Astrocyte (in vitro differentiated cells and primary cell): ENCODE measurements at regions not wholly inside any gene's neighbourhood (a gene's known extent, or its start where the extent isn't known, plus 50 kb on each side); places are given as distances from the start of the nearest gene placed in this dataset.

Experiments used
- DNase-seq: peaks from one replicate; pipeline ENCODE4 v3.0.0-alpha.2; 2010; ENCODE audit warnings: low read depth
- FAIRE-seq: peaks from 2 replicates; lab custom pipeline; 2011; peaks lifted over from hg19 to GRCh38; lab: Jason Lieb, UNC
- H2AFZ ChIP-seq: 2 replicates; pipeline ENCODE4 v1.6.0; 2012; ENCODE audit warnings: low read depth, low read length, inconsistent platforms
- H3K27ac ChIP-seq: 2 replicates; pipeline ENCODE4 v1.5.1; 2011; ENCODE audit warnings: low read depth, low read length, inconsistent platforms
- H3K27me3 ChIP-seq: 2 replicates; pipeline ENCODE4 v1.6.0; 2011; ENCODE audit warnings: low read length, inconsistent platforms; ENCODE audit not compliant: insufficient read depth
- H3K36me3 ChIP-seq: 2 replicates; pipeline ENCODE4 v1.5.1; 2011; ENCODE audit warnings: low read length, inconsistent platforms; ENCODE audit not compliant: insufficient read depth
- H3K4me1 ChIP-seq: 2 replicates; pipeline ENCODE4 v1.5.1; 2011; ENCODE audit warnings: low read length, inconsistent platforms; ENCODE audit not compliant: insufficient read depth
- H3K4me2 ChIP-seq: 2 replicates; pipeline ENCODE4 v1.6.0; 2012; ENCODE audit warnings: low read length, inconsistent platforms
- H3K4me3 ChIP-seq: 2 replicates; pipeline ENCODE4 v1.5.1; 2011; ENCODE audit warnings: low read depth, mild to moderate bottlenecking, low read length, inconsistent platforms; ENCODE audit not compliant: insufficient read depth
- H3K79me2 ChIP-seq: 2 replicates; pipeline ENCODE4 v1.6.0; 2012; ENCODE audit warnings: mild to moderate bottlenecking, low read length, inconsistent platforms; ENCODE audit not compliant: insufficient read depth
- H3K9ac ChIP-seq: 2 replicates; pipeline ENCODE4 v1.6.0; 2012; ENCODE audit warnings: mild to moderate bottlenecking, low read length, inconsistent platforms
- H3K9me3 ChIP-seq: 2 replicates; pipeline ENCODE4 v1.5.1; 2012; ENCODE audit warnings: low read depth, mild to moderate bottlenecking, low read length, inconsistent platforms; ENCODE audit not compliant: insufficient read depth
- H4K20me1 ChIP-seq: 2 replicates; pipeline ENCODE4 v1.6.0; 2012; ENCODE audit warnings: low read length, inconsistent platforms; ENCODE audit not compliant: insufficient read depth
- H3K27ac Mint-ChIP-seq: one replicate; pipeline ENCODE4 v1.8.0; 2021; ENCODE audit warnings: mild to moderate bottlenecking, mixed read lengths; ENCODE audit not compliant: unreplicated experiment
- H3K27me3 Mint-ChIP-seq: one replicate; pipeline ENCODE4 v1.8.0; 2021; ENCODE audit warnings: low read depth, mixed read lengths; ENCODE audit not compliant: unreplicated experiment
- H3K36me3 Mint-ChIP-seq: one replicate; pipeline ENCODE4 v1.8.0; 2021; ENCODE audit warnings: low read depth, mixed read lengths; ENCODE audit not compliant: unreplicated experiment
- H3K4me1 Mint-ChIP-seq: one replicate; pipeline ENCODE4 v1.8.0; 2021; ENCODE audit warnings: low read depth, mixed read lengths; ENCODE audit not compliant: unreplicated experiment
- H3K4me3 Mint-ChIP-seq: one replicate; pipeline ENCODE4 v1.8.0; 2021; ENCODE audit warnings: mild to moderate bottlenecking, moderate library complexity, mixed read lengths; ENCODE audit not compliant: unreplicated experiment
- H3K9me3 Mint-ChIP-seq: one replicate; pipeline ENCODE4 v1.8.0; 2021; ENCODE audit warnings: mild to moderate bottlenecking, mixed read lengths; ENCODE audit not compliant: unreplicated experiment
- CTCF ChIP-seq: IDR thresholded peaks from 2 replicates; pipeline ENCODE4 v1.5.1; 2011; ENCODE audit warnings: low read depth, mild to moderate bottlenecking, inconsistent platforms, low read length, moderate library complexity; ENCODE audit not compliant: insufficient read depth
- EZH2 ChIP-seq: IDR thresholded peaks from 2 replicates; pipeline ENCODE4 v1.6.1; 2012; ENCODE audit warnings: mild to moderate bottlenecking, low read length, inconsistent platforms; ENCODE audit not compliant: insufficient read depth

- no peaks in the 10 kb centered on the region for H3K9me3 ChIP-seq
- H4K20me1 ChIP-seq: no peaks in the 10 kb centered on the region
- no peaks in the 10 kb centered on the region for H3K79me2 ChIP-seq
- H3K27me3 Mint-ChIP-seq: no peaks in the 10 kb centered on the region
- FAIRE-seq (no peak), DNase-seq (no peak)
- no peaks in the 10 kb centered on the region for H3K36me3 ChIP-seq
- no peaks in the 10 kb centered on the region for H3K4me1 ChIP-seq
- no peaks in the 10 kb centered on the region for H3K36me3 Mint-ChIP-seq
- no peaks in the 10 kb centered on the region for H3K27me3 ChIP-seq
- H3K27ac Mint-ChIP-seq: no peak overlapping the region
- H3K27ac ChIP-seq: no peak overlapping the region
- TF ChIP-seq CTCF: no peak
- TF ChIP-seq EZH2: no peak
- H3K4me1 Mint-ChIP-seq: no peaks in the 10 kb centered on the region
- H3K4me3 Mint-ChIP-seq: no peak overlapping the region
- H3K9me3 Mint-ChIP-seq: no peaks in the 10 kb centered on the region
- no peak overlapping the region for H2AFZ ChIP-seq
- no peak overlapping the region for H3K4me3 ChIP-seq
- no peak overlapping the region for H3K9ac ChIP-seq
- H3K4me2 ChIP-seq: no peak overlapping the region
Observed at GRCh38 chr2:57562495-57562894, 484.1 kb upstream of the VRK2 start.

- Histone ChIP-seq H3K4me1 (no peaks in the 10 kb centered on the region), H3K4me3 (no peak overlapping the region), H2AFZ (no peak overlapping the region), H3K27me3 (no peaks in the 10 kb centered on the region), H3K36me3 (no peaks in the 10 kb centered on the region), H3K9ac (no peak overlapping the region), H3K27ac (no peak overlapping the region), H3K79me2 (no peaks in the 10 kb centered on the region), H4K20me1 (no peaks in the 10 kb centered on the region), H3K4me2 (no peak overlapping the region), H3K9me3 (no peaks in the 10 kb centered on the region)
- Mint-ChIP-seq H3K27ac (no peak overlapping the region), H3K4me1 (no peaks in the 10 kb centered on the region), H3K27me3 (no peaks in the 10 kb centered on the region), H3K9me3 (no peaks in the 10 kb centered on the region), H3K4me3 (no peak overlapping the region), H3K36me3 (no peaks in the 10 kb centered on the region)
- DNase-seq (no peak), FAIRE-seq (no peak)
- TF ChIP-seq CTCF: no peak
- no peak for TF ChIP-seq EZH2
Observed at GRCh38 chr2:57563015-57563414, 483.6 kb upstream of the VRK2 start.

- Histone ChIP-seq H3K4me3 (no peak overlapping the region), H3K27ac (no peak overlapping the region), H3K4me2 (no peak overlapping the region), H3K36me3 (no peaks in the 10 kb centered on the region), H3K4me1 (no peaks in the 10 kb centered on the region), H3K79me2 (no peaks in the 10 kb centered on the region), H3K9me3 (no peaks in the 10 kb centered on the region), H3K27me3 (no peaks in the 10 kb centered on the region), H3K9ac (no peak overlapping the region), H4K20me1 (no peaks in the 10 kb centered on the region), H2AFZ (no peak overlapping the region)
- H3K4me3 Mint-ChIP-seq: no peak overlapping the region
- FAIRE-seq (no peak), DNase-seq (no peak)
- TF ChIP-seq EZH2: no peak
- no peak for TF ChIP-seq CTCF
- H3K4me1 Mint-ChIP-seq: no peaks in the 10 kb centered on the region
- no peaks in the 10 kb centered on the region for H3K27me3 Mint-ChIP-seq
- H3K9me3 Mint-ChIP-seq: no peaks in the 10 kb centered on the region
- H3K36me3 Mint-ChIP-seq: no peaks in the 10 kb centered on the region
- H3K27ac Mint-ChIP-seq: no peak overlapping the region
Observed at GRCh38 chr2:57567245-57567644, 479.4 kb upstream of the VRK2 start.
